DMS79 (cell line): ENCODE measurements at regions not wholly inside any gene's neighbourhood (a gene's known extent, or its start where the extent isn't known, plus 50 kb on each side); places are given as distances from the start of the nearest gene placed in this dataset.

Source experiments
- DNase-seq: peaks from one replicate; lab custom pipeline; 2025; lab: John Stamatoyannopoulos, UW

- DNase-seq: no peak
Measured at GRCh38 chr11:112785719-112786118, 175.5 kb upstream of the NCAM1 start.

- DNase-seq: no peak
Measured at GRCh38 chr11:112786196-112786595, 175.0 kb upstream of the NCAM1 start.

- no peak for DNase-seq
Measured at GRCh38 chr11:112786886-112787530, 174.2 kb upstream of the NCAM1 start.

GRCh38 chr11:112789481-112789880, 171.7 kb upstream of the NCAM1 start:
- DNase-seq: peak; percentile 44

GRCh38 chr11:112790286-112790685, 170.9 kb upstream of the NCAM1 start:
- no peak for DNase-seq

GRCh38 chr11:112792070-112792469, 169.2 kb upstream of the NCAM1 start:
- DNase-seq: no peak

- no peak for DNase-seq
Measured at GRCh38 chr11:112793416-112793815, 167.8 kb upstream of the NCAM1 start.

- DNase-seq: no peak
Measured at GRCh38 chr11:112794331-112794846, 166.8 kb upstream of the NCAM1 start.

- no peak for DNase-seq
Measured at GRCh38 chr11:112795142-112795815, 165.9 kb upstream of the NCAM1 start.

GRCh38 chr11:112795911-112796649, 165.1 kb upstream of the NCAM1 start:
- DNase-seq: no peak

GRCh38 chr11:112797092-112797491, 164.1 kb upstream of the NCAM1 start:
- DNase-seq: peak; percentile 30

GRCh38 chr11:112797648-112798293, 163.4 kb upstream of the NCAM1 start:
- DNase-seq: no peak

GRCh38 chr11:112801025-112801816, 160.0 kb upstream of the NCAM1 start:
- DNase-seq: no peak

GRCh38 chr11:112801817-112802088, 159.5 kb upstream of the NCAM1 start:
- DNase-seq: no peak

GRCh38 chr11:112805658-112806057, 155.6 kb upstream of the NCAM1 start:
- peak; percentile 38 for DNase-seq

- no peak for DNase-seq
Measured at GRCh38 chr11:112806256-112806655, 155.0 kb upstream of the NCAM1 start.

GRCh38 chr11:112806876-112807275, 154.3 kb upstream of the NCAM1 start:
- DNase-seq: peak; percentile 36

- DNase-seq: no peak
Measured at GRCh38 chr11:112809429-112809828, 151.8 kb upstream of the NCAM1 start.

- no peak for DNase-seq
Measured at GRCh38 chr11:112810951-112811350, 150.3 kb upstream of the NCAM1 start.

GRCh38 chr11:112811783-112812182, 149.4 kb upstream of the NCAM1 start:
- no peak for DNase-seq

GRCh38 chr11:112812729-112813128, 148.5 kb upstream of the NCAM1 start:
- no peak for DNase-seq

GRCh38 chr11:112814168-112814567, 147.1 kb upstream of the NCAM1 start:
- no peak for DNase-seq
